GM23338 (cell line): ENCODE measurements at regions not wholly inside any gene's neighbourhood (a gene's known extent, or its start where the extent isn't known, plus 50 kb on each side); places are given as distances from the start of the nearest gene placed in this dataset.

ENCODE experiments used
- CREB1 ChIP-seq: fragments of 250-450 bp; sonication (Bioruptor Pico); IDR thresholded peaks from 2 replicates; pipeline ENCODE4 v1.5.0; 2020; ENCODE audit warnings: low read depth, mild to moderate bottlenecking, moderate library complexity
- CTCF ChIP-seq, 2 experiments: fragments of 200-600 bp in 1 of 2; sonication (generic) in 1 of 2; conservative IDR thresholded peaks; 2 replicates each; pipeline versions ENCODE4 v1.5.1 to v1.6.1; 2016 to 2017; ENCODE audit warnings: antibody characterized with exemption in 2 of 2, low read depth in 2 of 2, mild to moderate bottlenecking in 2 of 2, moderate library complexity in 1 of 2
- ETS1 ChIP-seq: IDR thresholded peaks from 2 replicates; pipeline ENCODE4 v1.6.1; 2016; ENCODE audit warnings: antibody characterized with exemption
- EZH2 ChIP-seq: fragments of 200-600 bp; sonication (generic); IDR thresholded peaks from one replicate; pipeline ENCODE4 v1.8.0; 2017; ENCODE audit warnings: antibody characterized with exemption, mild to moderate bottlenecking, low read depth; ENCODE audit not compliant: unreplicated experiment
- EZH2phosphoT487 ChIP-seq: fragments of 200-600 bp; sonication (generic); IDR thresholded peaks from one replicate; pipeline ENCODE4 v1.8.1; 2018; ENCODE audit warnings: antibody characterized with exemption; ENCODE audit not compliant: unreplicated experiment
- JUNB ChIP-seq: IDR thresholded peaks from one replicate; pipeline ENCODE4 v1.6.1; 2016; ENCODE audit warnings: antibody characterized with exemption; ENCODE audit not compliant: unreplicated experiment
- POLR2AphosphoS5 ChIP-seq: IDR thresholded peaks from 2 replicates; pipeline ENCODE4 v1.6.1; 2016; ENCODE audit warnings: antibody characterized with exemption, low read depth
- REST ChIP-seq: IDR thresholded peaks from one replicate; pipeline ENCODE4 v1.6.1; 2018; ENCODE audit warnings: antibody characterized with exemption; ENCODE audit not compliant: unreplicated experiment
- STAT1 ChIP-seq: IDR thresholded peaks from one replicate; pipeline ENCODE4 v1.6.1; 2016; ENCODE audit warnings: antibody characterized with exemption; ENCODE audit not compliant: unreplicated experiment
- ZNF331 ChIP-seq: fragments of 250-450 bp; sonication (Bioruptor Pico); IDR thresholded peaks from 2 replicates; pipeline ENCODE4 v1.5.0; 2020; ENCODE audit warnings: low read depth, mild to moderate bottlenecking, moderate library complexity
- ZNF462 ChIP-seq: fragments of 250-450 bp; sonication (Bioruptor Pico); IDR thresholded peaks from 2 replicates; pipeline ENCODE4 v1.5.0; 2020; ENCODE audit warnings: mild to moderate bottlenecking, moderate library complexity

- TF ChIP-seq CTCF (conservative IDR thresholded peaks at IDR 0.05; ENCODE audit: low read depth in 2 of 2) (no peak), REST (no peak), CREB1 (CRISPR knock-in tag) (no peak), EZH2 (no peak), POLR2AphosphoS5 (no peak), EZH2phosphoT487 (no peak), JUNB (no peak), STAT1 (no peak), ZNF331 (no peak), ZNF462 (CRISPR knock-in tag) (no peak), ETS1 (no peak)
Observed at GRCh38 chr4:138910914-138911336, 104.7 kb upstream of the NOCT start.
